BJ (cell line): ENCODE measurements at regions not wholly inside any gene's neighbourhood (a gene's known extent, or its start where the extent isn't known, plus 50 kb on each side); places are given as distances from the start of the nearest gene placed in this dataset.

Source experiments
- CTCF ChIA-PET: fragments of 350-600 bp; formaldehyde crosslinking; extraction: SDS; loops from one replicate; lab custom pipeline; 2021; ENCODE audit warnings: antibody characterized with exemption, inconsistent platforms; lab: Yijun Ruan, JAX
- POLR2A ChIA-PET: fragments of 300-600 bp; sonication (Branson Sonifier 250); formaldehyde crosslinking; extraction: SDS; loops from one replicate; lab custom pipeline; 2021; ENCODE audit warnings: antibody characterized with exemption; lab: Charles Lee
- DNase-seq: peaks from one replicate; pipeline ENCODE4 v3.0.0-alpha.2; 2011; ENCODE audit warnings: low read depth
- H3K27me3 ChIP-seq: 2 replicates; pipeline ENCODE4 v1.6.0; 2011; ENCODE audit warnings: low read length; ENCODE audit not compliant: control insufficient read depth, insufficient read depth
- H3K36me3 ChIP-seq: 2 replicates; pipeline ENCODE4 v1.5.1; 2011; ENCODE audit warnings: low read length; ENCODE audit not compliant: control insufficient read depth, insufficient read depth
- H3K4me3 ChIP-seq: 2 replicates; pipeline ENCODE4 v1.5.1; 2011; ENCODE audit warnings: low read depth, mild to moderate bottlenecking, control low read depth, low read length
- CTCF ChIP-seq: IDR thresholded peaks from 2 replicates; pipeline ENCODE4 v1.5.1; 2011; ENCODE audit warnings: low read depth, mild to moderate bottlenecking, control low read depth, inconsistent platforms, low read length, moderate library complexity; ENCODE audit not compliant: insufficient read depth

GRCh38 chr20:17852323-17852722, 116.3 kb downstream of the SNX5 start:
- POLR2A ChIA-PET, result no interaction called here
- no peak for DNase-seq
- CTCF ChIA-PET, result interaction anchor here (0.7 to 2.3 kb wide), 2 partner anchors 170 to 201 kb away, joined by 3 to 10 read pairs; partner anchors contain the start of gene RRBP1
- TF ChIP-seq CTCF, result no peak
- H3K36me3 ChIP-seq, result no peaks in the 10 kb centered on the region
- no peak overlapping the region for H3K4me3 ChIP-seq
- H3K27me3 ChIP-seq, result no peaks in the 10 kb centered on the region

- Histone ChIP-seq H3K27me3 (no peaks in the 10 kb centered on the region), H3K4me3 (no peak overlapping the region), H3K36me3 (no peaks in the 10 kb centered on the region)
- ChIA-PET POLR2A (interaction anchor here (0.5 to 1.6 kb wide), 3 partner anchors 14 to 169 kb away, joined by 3 to 7 read pairs (median 5); partner anchors contain the start of gene RRBP1), CTCF (interaction anchor here (3.1 kb wide), 1 partner anchor 168 kb away, joined by 11 read pairs; the partner anchor contains the start of gene RRBP1)
- DNase-seq, result no peak
- no peak for TF ChIP-seq CTCF
Measured at GRCh38 chr20:17850684-17851026, 117.9 kb downstream of the SNX5 start.

GRCh38 chr20:17849901-17850683, 118.5 kb downstream of the SNX5 start:
- 0 out of 2 replicates have a peak overlapping the region, but pooled peaks have one; percentile 6 for H3K4me3 ChIP-seq
- no peaks in the 10 kb centered on the region for H3K36me3 ChIP-seq
- DNase-seq, result peak; percentile 99
- no peak for TF ChIP-seq CTCF
- no peaks in the 10 kb centered on the region for H3K27me3 ChIP-seq
- ChIA-PET POLR2A (interaction anchor here (0.5 to 1.6 kb wide), 4 partner anchors 14 to 168 kb away, joined by 3 to 7 read pairs (median 4); partner anchors contain the start of gene RRBP1), CTCF (interaction anchor here (3.1 kb wide), 1 partner anchor 168 kb away, joined by 11 read pairs; the partner anchor contains the start of gene RRBP1)

- ChIA-PET POLR2A (interaction anchor here (0.6 to 1.6 kb wide), 2 partner anchors 16 to 167 kb away, joined by 3 to 7 read pairs; partner anchors contain the start of gene RRBP1), CTCF (interaction anchor here (3.1 kb wide), 1 partner anchor 167 kb away, joined by 11 read pairs; the partner anchor contains the start of gene RRBP1)
- Histone ChIP-seq H3K36me3 (no peaks in the 10 kb centered on the region), H3K4me3 (no peak overlapping the region), H3K27me3 (no peaks in the 10 kb centered on the region)
- no peak for DNase-seq
- no peak for TF ChIP-seq CTCF
Measured at GRCh38 chr20:17849138-17849900, 119.3 kb downstream of the SNX5 start.
